ENCODE measurements at regions not wholly inside any gene's neighbourhood (a gene's known extent, or its start where the extent isn't known, plus 50 kb on each side); places are given as distances from the start of the nearest gene placed in this dataset.

DNA sequence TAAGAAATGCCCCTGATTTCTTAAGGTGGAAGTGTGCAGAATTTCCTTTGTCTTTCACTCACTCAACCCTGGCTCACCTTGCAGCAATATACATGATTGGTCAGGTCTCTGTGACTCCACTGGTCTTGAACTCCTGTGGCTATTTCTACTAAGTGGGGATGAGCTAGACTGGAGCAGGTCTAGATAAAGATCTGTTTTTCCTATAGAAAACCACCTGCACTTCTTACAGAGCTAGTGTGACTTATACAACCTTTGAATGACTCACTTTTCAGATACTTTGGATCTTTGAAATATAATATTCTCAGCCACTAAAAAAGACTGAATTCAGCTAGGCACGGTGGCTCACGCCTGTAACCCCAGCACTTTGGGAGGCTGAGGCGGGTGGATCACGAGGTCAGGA is 98.5 kb upstream of the KCTD1 start:
- Histone ChIP-seq H3K4me3 (no peak overlapping the region), H3K4me1 (peaks cover 0 to 3% of the 10 kb centered on the region in 2 donors), H3K36me3 (no peaks in the 10 kb centered on the region), H3K27me3 (no peaks in the 10 kb centered on the region), H3K27ac (no peak overlapping the region), H3K9me3 (no peaks in the 10 kb centered on the region)
- no peak for DNase-seq
- intact Hi-C loops (cut with DNase I; ENCODE audit: low total_unique reads) = no loop called here
- TF ChIP-seq, protein P1, sequence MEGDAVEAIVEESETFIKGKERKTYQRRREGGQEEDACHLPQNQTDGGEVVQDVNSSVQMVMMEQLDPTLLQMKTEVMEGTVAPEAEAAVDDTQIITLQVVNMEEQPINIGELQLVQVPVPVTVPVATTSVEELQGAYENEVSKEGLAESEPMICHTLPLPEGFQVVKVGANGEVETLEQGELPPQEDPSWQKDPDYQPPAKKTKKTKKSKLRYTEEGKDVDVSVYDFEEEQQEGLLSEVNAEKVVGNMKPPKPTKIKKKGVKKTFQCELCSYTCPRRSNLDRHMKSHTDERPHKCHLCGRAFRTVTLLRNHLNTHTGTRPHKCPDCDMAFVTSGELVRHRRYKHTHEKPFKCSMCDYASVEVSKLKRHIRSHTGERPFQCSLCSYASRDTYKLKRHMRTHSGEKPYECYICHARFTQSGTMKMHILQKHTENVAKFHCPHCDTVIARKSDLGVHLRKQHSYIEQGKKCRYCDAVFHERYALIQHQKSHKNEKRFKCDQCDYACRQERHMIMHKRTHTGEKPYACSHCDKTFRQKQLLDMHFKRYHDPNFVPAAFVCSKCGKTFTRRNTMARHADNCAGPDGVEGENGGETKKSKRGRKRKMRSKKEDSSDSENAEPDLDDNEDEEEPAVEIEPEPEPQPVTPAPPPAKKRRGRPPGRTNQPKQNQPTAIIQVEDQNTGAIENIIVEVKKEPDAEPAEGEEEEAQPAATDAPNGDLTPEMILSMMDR (IDR thresholded peaks at IDR 0.05) = no peak
- TF ChIP-seq POLR2A (IDR thresholded peaks at IDR 0.05) = no peak

DNA sequence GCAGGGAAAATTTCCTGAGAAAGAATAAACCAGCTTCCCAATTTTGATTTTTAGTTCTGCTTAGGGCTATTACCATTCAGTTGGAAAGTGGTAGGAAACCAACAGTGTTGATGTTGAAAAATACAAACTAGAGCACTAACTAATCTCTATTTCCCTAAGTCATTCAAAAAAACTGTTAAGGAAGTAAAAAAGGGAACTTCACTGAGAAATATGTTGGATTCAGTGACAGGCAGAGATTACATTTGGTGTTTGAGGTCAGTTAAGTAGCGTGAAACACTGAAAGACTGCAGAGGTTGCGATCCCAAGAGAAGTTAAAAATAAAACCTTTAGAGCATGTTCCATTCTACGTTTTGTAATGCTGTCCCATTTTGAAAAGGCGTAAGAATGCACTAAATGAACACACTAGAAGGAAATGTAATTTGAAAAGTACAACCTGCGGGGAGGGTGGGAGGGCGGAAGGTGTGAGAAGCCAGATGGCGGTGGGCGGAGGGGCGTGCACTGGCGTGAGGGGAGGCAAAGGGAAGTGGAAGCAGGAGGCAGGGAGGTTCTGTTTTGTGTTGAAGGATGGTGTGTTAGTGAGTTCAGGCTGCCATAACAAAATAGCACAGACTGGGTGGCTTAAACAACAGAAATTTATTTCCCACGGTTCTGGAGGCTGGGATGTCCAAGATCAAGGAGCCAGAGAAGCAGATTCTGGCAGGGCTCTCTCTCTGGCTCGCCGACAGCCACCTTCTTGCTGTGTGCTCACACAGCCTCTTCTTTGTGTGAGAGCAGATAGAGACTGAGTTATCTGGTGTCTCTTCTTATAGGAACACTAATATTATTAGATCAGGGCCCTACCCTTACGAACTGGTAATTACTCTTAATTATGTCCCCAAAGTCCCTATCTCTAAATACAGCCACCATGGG is 94.3 kb upstream of the KCTD1 start:
- intact Hi-C loops (cut with DNase I; ENCODE audit: low total_unique reads) = no loop called here

DNA sequence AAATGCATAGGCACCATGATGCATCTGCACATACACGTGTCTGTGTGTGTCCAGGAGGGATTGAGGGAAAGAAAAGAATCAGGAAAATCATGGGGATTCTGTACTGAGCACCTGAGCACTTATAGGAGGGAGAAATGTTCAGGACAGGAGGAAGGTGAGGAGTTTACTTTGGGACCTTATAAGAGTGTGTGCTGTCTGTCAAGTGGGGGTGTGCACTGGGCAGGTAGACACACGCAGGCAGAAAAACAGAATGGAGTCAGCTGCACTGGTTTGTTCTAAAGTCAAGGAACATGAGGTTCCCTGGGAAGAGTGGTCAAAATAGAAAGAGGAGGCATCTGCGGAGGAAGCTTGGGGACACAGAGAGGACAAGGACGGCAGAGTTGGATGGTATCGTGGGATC is 92.2 kb upstream of the KCTD1 start:
- no peaks in the 10 kb centered on the region for H3K9me3 ChIP-seq
- no peak overlapping the region for H3K4me3 ChIP-seq
- no peak overlapping the region for H3K27ac ChIP-seq
- H3K36me3 ChIP-seq = no peaks in the 10 kb centered on the region
- no peak for TF ChIP-seq POLR2A (IDR thresholded peaks at IDR 0.05)
- TF ChIP-seq, protein P1 (IDR thresholded peaks at IDR 0.05) = no peak
- intact Hi-C loops (cut with DNase I; ENCODE audit: low total_unique reads) = no loop called here
- H3K27me3 ChIP-seq = no peaks in the 10 kb centered on the region
- DNase-seq = no peak
- no peaks in the 10 kb centered on the region for H3K4me1 ChIP-seq

More for the DNA sequence above, 94.3 kb upstream of the KCTD1 start:
- H3K4me1 ChIP-seq = no peaks in the 10 kb centered on the region
- H3K27ac ChIP-seq = no peak overlapping the region
- no peak overlapping the region for H3K4me3 ChIP-seq
- no peak for DNase-seq
- H3K36me3 ChIP-seq = no peaks in the 10 kb centered on the region
- TF ChIP-seq, protein P1 (IDR thresholded peaks at IDR 0.05) = no peak
- TF ChIP-seq POLR2A (IDR thresholded peaks at IDR 0.05) = no peak
- H3K9me3 ChIP-seq = no peaks in the 10 kb centered on the region
- no peaks in the 10 kb centered on the region for H3K27me3 ChIP-seq

DNA sequence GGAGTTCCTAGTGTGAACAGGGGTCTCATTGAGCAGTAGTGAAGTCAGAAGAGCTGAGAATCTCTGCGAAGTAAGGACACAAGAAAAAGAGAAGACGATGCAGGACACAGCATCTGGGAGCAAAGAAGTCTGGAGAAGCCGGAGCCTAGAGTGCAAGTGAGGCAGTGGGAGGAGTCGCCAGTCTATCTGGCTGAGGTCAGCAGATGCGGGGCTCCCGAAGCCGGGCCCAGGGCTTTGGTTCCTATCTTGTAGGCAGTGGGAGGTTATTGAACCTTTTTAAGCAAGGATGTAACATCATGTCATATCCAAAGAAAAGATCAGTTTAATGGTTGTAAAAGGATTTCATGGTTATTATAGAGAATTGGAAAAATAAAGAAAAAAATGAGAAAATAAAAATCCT is 90.8 kb upstream of the KCTD1 start:
- intact Hi-C loops (cut with DNase I; ENCODE audit: low total_unique reads) = no loop called here
- Histone ChIP-seq H3K36me3 (no peaks in the 10 kb centered on the region), H3K27ac (no peak overlapping the region), H3K4me1 (no peaks in the 10 kb centered on the region), H3K9me3 (no peaks in the 10 kb centered on the region), H3K4me3 (no peak overlapping the region), H3K27me3 (no peaks in the 10 kb centered on the region)
- DNase-seq = no peak
- TF ChIP-seq POLR2A (IDR thresholded peaks at IDR 0.05) = no peak
- TF ChIP-seq, protein P1 (IDR thresholded peaks at IDR 0.05) = no peak

DNA sequence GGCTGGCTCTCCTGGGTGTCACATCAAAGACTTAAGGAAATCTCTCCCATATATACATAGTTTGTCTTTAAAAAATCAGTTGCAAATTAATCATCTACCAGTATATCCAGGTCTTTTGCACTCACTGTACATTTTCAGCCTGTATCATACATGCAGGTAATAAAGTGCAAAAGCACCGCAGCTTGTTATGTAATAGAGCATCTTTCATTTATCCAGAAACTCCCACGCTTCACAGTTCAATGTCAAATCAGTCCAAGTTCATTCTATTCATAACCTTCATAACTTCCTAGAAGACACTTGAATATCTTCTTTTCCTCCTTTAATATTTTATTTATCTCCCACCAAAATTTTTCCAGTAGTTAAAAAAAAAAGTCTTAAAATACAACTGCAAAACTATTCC is 89.6 kb upstream of the KCTD1 start:
- no peaks in the 10 kb centered on the region for H3K27me3 ChIP-seq
- H3K27ac ChIP-seq = no peak overlapping the region
- H3K4me1 ChIP-seq = no peaks in the 10 kb centered on the region
- H3K4me3 ChIP-seq = no peak overlapping the region
- no peak for DNase-seq
- intact Hi-C loops (cut with DNase I; ENCODE audit: low total_unique reads) = no loop called here
- no peaks in the 10 kb centered on the region for H3K9me3 ChIP-seq
- TF ChIP-seq POLR2A (IDR thresholded peaks at IDR 0.05) = no peak
- TF ChIP-seq, protein P1 (IDR thresholded peaks at IDR 0.05) = no peak
- no peaks in the 10 kb centered on the region for H3K36me3 ChIP-seq
